Suprapubic skin (tissue), 4 donors: ENCODE measurements at regions not wholly inside any gene's neighbourhood (a gene's known extent, or its start where the extent isn't known, plus 50 kb on each side); places are given as distances from the start of the nearest gene placed in this dataset.

ENCODE experiments used
- CTCF ChIP-seq, 2 donors: fragments of 200-600 bp in 1 of 2; fragments of 450-650 bp in 1 of 2; sonication (generic) in 1 of 2; IDR thresholded peaks; one replicate each; pipeline ENCODE4 v1.5.1; 2016 to 2019; ENCODE audit warnings: antibody characterized with exemption in 2 of 2, mild to moderate bottlenecking in 1 of 2, moderate library complexity in 1 of 2
- EP300 ChIP-seq: sonication (generic); formaldehyde crosslinking; IDR thresholded peaks from one replicate; pipeline ENCODE4 v1.6.1; 2017; ENCODE audit warnings: antibody characterized with exemption
- POLR2A ChIP-seq, 2 donors: fragments of 450-650 bp; IDR thresholded peaks; one replicate each; pipeline ENCODE4 v1.6.1; 2017; ENCODE audit warnings: antibody characterized with exemption in 2 of 2, mild to moderate bottlenecking in 2 of 2, moderate library complexity in 2 of 2
- POLR2AphosphoS5 ChIP-seq, 3 donors: sonication (generic); formaldehyde crosslinking; IDR thresholded peaks; one replicate each; pipeline ENCODE4 v1.6.1; 2017; ENCODE audit warnings: antibody characterized with exemption in 3 of 3

DNA sequence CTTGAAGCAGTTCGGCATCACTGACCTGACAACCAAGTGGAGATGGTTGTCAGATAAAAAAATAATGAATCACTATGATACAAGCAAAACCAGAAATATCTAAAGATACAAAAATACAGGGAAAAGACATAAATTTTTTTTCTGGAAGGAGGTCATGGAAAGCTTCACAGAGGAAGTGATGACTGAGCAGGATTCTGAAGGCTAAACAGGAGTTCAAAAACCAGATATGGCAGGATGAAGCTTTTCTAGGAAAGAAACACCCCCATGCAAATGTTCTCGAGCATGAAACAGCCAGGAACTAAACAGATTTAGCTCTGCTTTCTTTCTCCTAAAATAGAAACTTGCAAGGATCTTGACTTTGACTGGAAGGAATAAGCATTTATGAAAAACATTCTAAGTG, 60.7 kb upstream of the IFNE start:
- TF ChIP-seq POLR2AphosphoS5 (IDR thresholded peaks at IDR 0.05) (no peak), CTCF (IDR thresholded peaks at IDR 0.05) (no peak), EP300 (no peak), POLR2A (IDR thresholded peaks at IDR 0.05) (no peak)
